ENCODE measurements at regions not wholly inside any gene's neighbourhood (a gene's known extent, or its start where the extent isn't known, plus 50 kb on each side); places are given as distances from the start of the nearest gene placed in this dataset.

GRCh38 chr3:89713196-89713595 lies 605.8 kb downstream of the EPHA3 start:
- TF ChIP-seq CTCF (IDR thresholded peaks at IDR 0.05) (no peak), EP300 (IDR thresholded peaks at IDR 0.05) (no peak)
